C4-2B (cell line): ENCODE measurements at regions not wholly inside any gene's neighbourhood (a gene's known extent, or its start where the extent isn't known, plus 50 kb on each side); places are given as distances from the start of the nearest gene placed in this dataset.

ENCODE experiments used
- ZFX ChIP-seq: fragments of 450-650 bp; IDR thresholded peaks from 2 replicates; pipeline ENCODE4 v1.6.1; 2017
- TF ChIP-seq, protein P1 (sequence below): fragments of 450-650 bp; conservative IDR thresholded peaks from 2 replicates; pipeline ENCODE4 v1.5.1; 2017; ENCODE audit warnings: mild to moderate bottlenecking

DNA sequence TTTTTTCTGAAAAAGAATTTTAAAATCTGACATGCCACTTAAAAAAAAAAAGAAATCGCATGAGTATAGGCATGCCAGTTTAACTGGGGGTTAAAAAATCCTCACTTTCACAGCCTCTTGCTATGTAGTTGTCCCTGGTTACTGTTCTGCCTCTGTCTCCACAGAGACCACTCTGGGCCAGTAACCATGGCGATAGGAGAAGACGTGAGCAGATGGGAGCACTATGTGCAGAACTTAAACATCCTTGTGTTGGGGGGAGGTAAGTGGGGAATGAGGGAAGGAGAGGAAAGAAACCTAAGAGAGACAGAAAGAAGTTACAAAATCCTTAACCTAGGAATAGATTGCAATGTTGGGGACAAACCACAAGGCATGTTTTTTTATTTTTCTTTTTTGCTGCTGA is 75.9 kb upstream of the CYRIA start:
- TF ChIP-seq, protein P1, sequence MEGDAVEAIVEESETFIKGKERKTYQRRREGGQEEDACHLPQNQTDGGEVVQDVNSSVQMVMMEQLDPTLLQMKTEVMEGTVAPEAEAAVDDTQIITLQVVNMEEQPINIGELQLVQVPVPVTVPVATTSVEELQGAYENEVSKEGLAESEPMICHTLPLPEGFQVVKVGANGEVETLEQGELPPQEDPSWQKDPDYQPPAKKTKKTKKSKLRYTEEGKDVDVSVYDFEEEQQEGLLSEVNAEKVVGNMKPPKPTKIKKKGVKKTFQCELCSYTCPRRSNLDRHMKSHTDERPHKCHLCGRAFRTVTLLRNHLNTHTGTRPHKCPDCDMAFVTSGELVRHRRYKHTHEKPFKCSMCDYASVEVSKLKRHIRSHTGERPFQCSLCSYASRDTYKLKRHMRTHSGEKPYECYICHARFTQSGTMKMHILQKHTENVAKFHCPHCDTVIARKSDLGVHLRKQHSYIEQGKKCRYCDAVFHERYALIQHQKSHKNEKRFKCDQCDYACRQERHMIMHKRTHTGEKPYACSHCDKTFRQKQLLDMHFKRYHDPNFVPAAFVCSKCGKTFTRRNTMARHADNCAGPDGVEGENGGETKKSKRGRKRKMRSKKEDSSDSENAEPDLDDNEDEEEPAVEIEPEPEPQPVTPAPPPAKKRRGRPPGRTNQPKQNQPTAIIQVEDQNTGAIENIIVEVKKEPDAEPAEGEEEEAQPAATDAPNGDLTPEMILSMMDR, result no peak
- TF ChIP-seq ZFX, result no peak
